ENCODE measurements at regions not wholly inside any gene's neighbourhood (a gene's known extent, or its start where the extent isn't known, plus 50 kb on each side); places are given as distances from the start of the nearest gene placed in this dataset.

DNA sequence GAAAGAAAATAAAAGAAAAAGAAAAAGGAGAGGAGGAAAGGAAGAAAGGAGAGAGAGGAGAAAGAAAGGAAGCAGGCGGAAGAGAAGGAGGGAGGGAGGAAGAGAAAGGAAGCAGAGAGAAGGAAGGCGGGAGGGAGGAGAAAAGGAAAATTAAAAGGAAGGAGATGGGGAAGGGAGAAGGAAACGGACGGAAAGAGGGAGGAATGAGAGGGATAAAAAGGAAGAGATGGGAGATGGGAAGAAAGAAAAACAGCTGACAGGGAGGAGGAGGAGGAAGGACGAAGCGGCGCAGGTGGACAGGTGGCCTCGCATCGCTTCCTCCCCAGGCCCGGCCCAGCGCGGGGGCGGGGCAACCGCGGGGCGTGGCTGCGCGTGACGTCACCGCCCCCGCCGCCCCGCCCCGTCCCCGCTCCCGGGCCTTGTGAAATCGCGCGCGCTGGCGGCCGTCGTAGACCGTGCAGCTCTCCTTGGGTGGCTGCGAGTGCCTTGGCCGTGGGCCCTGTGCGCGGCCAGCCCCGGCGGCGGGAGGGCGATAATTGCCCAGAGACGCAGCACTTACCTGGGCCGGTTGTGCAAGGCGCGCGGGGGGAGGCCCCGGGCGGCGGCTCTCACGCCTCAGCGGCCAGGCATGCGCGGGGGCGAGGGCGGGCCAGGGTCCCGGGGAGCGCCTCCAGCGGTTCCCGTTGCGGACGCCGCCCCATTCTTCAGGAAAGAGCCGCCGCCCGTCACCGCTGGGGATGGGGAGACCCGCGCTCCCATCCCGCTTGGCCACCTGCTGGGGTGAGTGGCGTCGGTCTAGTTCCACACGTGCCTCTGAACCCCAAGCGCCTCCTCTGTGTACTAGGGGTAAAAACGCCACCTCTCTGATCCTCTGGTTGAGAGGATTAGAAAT is 49.6 kb upstream of the FOXE1 start (continued):
- TF ChIP-seq SAP30 (IDR thresholded peaks at IDR 0.05; ENCODE audit: borderline replicate concordance, insufficient read depth, low read depth, low read length, poor library complexity, severe bottlenecking) (no peak), PCBP2 (IDR thresholded peaks at IDR 0.05; ENCODE audit: low read depth, low read length, poor library complexity, severe bottlenecking) (no peak), SIN3B (IDR thresholded peaks at IDR 0.05; ENCODE audit: low read depth) (no peak), NFIC (IDR thresholded peaks at IDR 0.05) (peak; percentile 49; the same call in 1 of the 2 replicates), ATF1 (CRISPR knock-in tag; IDR thresholded peaks at IDR 0.05) (no peak), ATF1 (tag; IDR thresholded peaks at IDR 0.05) (peak; percentile 97), ZNF79 (CRISPR knock-in tag; IDR thresholded peaks at IDR 0.05; ENCODE audit: low read depth) (no peak), JUN (IDR thresholded peaks at IDR 0.05; ENCODE audit: borderline replicate concordance, low read depth, low read length) (peak; percentile 32; the same call in 1 of the 2 replicates), JUN (CRISPR knock-in tag; IDR thresholded peaks at IDR 0.05; ENCODE audit: borderline replicate concordance) (no peak), ZNF174 (CRISPR knock-in tag; IDR thresholded peaks at IDR 0.05) (no peak), SMAD4 (CRISPR knock-in tag; conservative IDR thresholded peaks at IDR 0.05) (0 out of 2 replicates have a peak, but pooled peaks have one; percentile 34), RBM25 (IDR thresholded peaks at IDR 0.05; ENCODE audit: low read depth, low read length, severe bottlenecking) (peak; percentile 13), MCM7 (IDR thresholded peaks at IDR 0.05) (0 out of 4 replicates have a peak, but pooled peaks of 1 of the 2 experiments have one; percentile 67), NCOA2 (IDR thresholded peaks at IDR 0.05; ENCODE audit: partially characterized antibody in 2 of 2) (no peak), TCF15 (CRISPR knock-in tag; IDR thresholded peaks at IDR 0.05) (no peak), ATF3 (IDR thresholded peaks at IDR 0.05) (peak; percentile 73), ATF3 (CRISPR knock-in tag; conservative IDR thresholded peaks at IDR 0.05) (no peak), PHB2 (IDR thresholded peaks at IDR 0.05; ENCODE audit: low read depth) (peak; percentile 65), ZNF277 (CRISPR knock-in tag; IDR thresholded peaks at IDR 0.05; ENCODE audit: borderline replicate concordance) (no peak), NRF1 (conservative IDR thresholded peaks at IDR 0.05 in 1 of 2, IDR thresholded peaks at IDR 0.05 in 1 of 2) (peak; percentile 89 to 90), THRAP3 (IDR thresholded peaks at IDR 0.05; ENCODE audit: borderline replicate concordance) (0 out of 2 replicates have a peak, but pooled peaks have one; percentile 36), PCBP1 (IDR thresholded peaks at IDR 0.05; ENCODE audit: low read depth, low read length, poor library complexity, severe bottlenecking) (no peak), DACH1 (IDR thresholded peaks at IDR 0.05; ENCODE audit: partially characterized antibody) (no peak), POU5F1 (IDR thresholded peaks at IDR 0.05; ENCODE audit: borderline replicate concordance, low read depth, low read length, partially characterized antibody) (no peak), PTBP1 (IDR thresholded peaks at IDR 0.05; ENCODE audit: low read depth, low read length) (no peak)
